Renal pelvis (tissue), 1 donor: ENCODE measurements at regions not wholly inside any gene's neighbourhood (a gene's known extent, or its start where the extent isn't known, plus 50 kb on each side); places are given as distances from the start of the nearest gene placed in this dataset.
"Not testable (repeated sequence)": the region's sequence is repeated elsewhere in the genome, so short reads cannot be mapped to it uniquely, and the experiment has no call there.

ENCODE experiments used
- DNase-seq: peaks from one replicate; pipeline ENCODE4 v3.0.0-alpha.2; 2013

- DNase-seq: no peak
Observed at GRCh38 chr5:171714851-171715250, 70.8 kb upstream of the SMIM23 start.

DNA sequence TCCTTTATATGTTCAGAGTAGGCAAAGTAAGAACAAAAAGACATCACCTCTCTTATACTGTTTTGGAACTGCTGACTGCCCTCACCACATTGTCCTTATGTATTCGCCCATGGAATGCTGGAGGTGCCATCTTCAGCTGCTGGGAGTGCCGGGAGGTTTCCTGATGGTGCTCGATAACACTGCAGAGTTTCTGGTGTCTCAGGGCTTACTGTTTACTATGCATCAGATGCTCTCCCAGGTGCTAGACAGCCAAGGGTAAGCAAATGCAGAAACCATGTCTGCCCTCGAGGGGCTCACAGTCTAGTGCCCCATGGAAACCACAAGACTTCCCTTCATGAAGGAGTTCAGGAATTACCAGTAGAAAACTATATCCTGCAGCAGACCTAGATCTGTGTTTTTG lies 70.1 kb upstream of the SMIM23 start:
- DNase-seq: no peak

DNA sequence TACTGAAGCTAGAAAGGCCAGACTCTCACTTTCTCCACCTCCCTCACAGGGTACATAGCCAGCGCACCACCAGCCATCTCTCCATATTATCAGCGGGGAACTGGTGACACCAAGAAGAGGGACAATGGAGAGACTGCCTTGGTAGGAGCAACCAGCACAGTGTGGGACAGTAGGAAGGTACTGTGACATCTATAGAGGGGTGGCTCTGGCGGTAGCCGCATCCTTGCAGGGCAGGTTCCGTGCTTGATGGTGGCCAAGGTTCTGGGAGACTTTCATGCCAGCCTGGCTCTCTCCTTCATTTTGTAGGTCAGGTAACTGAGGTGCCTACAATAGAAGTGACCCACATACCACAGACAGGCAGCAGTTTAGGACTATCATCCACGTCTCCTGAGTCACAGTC lies 65.5 kb upstream of the SMIM23 start:
- no peak for DNase-seq

DNA sequence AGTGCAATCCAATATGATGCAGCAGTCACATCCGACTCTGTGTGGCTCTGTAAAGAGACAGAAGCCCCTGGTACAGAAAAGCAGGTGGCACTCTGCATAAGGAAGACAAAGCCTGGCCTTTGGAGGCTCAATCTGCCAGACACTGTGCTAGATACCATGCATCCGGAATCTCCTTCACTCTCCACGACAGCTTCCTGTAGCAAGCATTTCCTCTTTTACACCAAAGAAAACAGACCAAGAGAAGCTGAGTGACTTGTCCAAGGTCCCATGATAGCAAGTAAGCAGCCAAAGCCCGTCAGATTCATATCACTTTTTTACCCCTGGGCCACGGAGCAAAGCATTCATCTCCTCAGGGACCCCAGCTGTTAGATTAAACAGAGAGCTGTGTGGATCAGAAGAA lies 64.2 kb upstream of the SMIM23 start:
- DNase-seq: no peak

- peak; percentile 42 for DNase-seq
Observed at GRCh38 chr5:171724468-171725204, 61.0 kb upstream of the SMIM23 start.

GRCh38 chr5:171725205-171725601 lies 60.4 kb upstream of the SMIM23 start:
- DNase-seq: no peak

DNA sequence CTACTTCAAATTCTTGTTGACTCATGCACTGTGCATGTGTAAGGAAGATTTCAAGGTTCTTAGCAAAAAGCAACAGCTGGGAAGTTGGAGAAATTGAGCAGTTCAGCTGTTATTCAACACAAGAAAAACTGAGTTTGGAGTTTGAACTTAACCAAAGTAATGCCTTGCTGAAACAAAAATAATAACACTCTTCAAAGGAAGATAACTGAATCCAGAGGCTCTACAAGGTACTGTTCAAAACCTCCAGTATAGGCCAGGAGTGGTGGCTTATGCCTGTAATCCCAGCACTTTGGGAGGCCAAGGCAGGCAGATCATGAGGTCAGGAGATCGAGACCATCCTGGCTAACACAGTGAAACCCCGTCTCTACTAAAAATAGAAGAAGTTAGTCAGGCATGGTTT lies 58.8 kb upstream of the SMIM23 start:
- not testable (repeated sequence) for DNase-seq

- DNase-seq: no peak
Observed at GRCh38 chr5:171728686-171729085, 56.9 kb upstream of the SMIM23 start.
